ENCODE measurements at regions not wholly inside any gene's neighbourhood (a gene's known extent, or its start where the extent isn't known, plus 50 kb on each side); places are given as distances from the start of the nearest gene placed in this dataset.

DNA sequence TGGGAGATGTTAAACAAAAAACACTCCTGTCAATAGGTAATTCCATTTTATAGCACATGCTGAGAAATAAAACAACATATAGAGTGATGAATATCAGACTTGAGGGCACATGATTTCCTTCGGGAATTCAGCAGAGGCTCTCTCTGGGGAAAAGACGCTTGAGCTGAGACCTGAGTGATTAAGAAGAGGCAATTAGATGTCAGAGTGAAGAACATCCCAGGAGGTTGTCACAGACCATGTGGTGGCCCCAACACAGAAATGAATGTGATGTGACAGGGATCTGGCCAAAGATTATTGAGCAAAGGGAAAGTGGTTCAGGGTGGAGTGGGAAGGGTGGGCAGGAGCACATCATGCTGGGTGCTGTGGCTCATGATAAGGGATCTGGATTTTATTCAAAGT, 254.7 kb downstream of the RAD51AP2 start:
- Histone ChIP-seq H3K4me1 (ENCODE audit: low read length) (no peaks in the 10 kb centered on the region), H3F3A (ENCODE audit: insufficient read depth, low read length) (no peaks in the 10 kb centered on the region), H3K9me2 (replicated peaks; ENCODE audit: insufficient read depth, low read length) (no peaks in the 10 kb centered on the region), H3K9me3 (replicated peaks; ENCODE audit: insufficient read depth, low read length) (no peaks in the 10 kb centered on the region), H3K79me2 (ENCODE audit: low read length) (no peaks in the 10 kb centered on the region), H3K4me2 (ENCODE audit: low read depth, low read length) (no peak overlapping the region), H3K27ac (ENCODE audit: low read length) (no peak overlapping the region), H3K9ac (ENCODE audit: low read length) (no peak overlapping the region), H3K4me3 (ENCODE audit: low read length) (no peak overlapping the region), H3K36me3 (replicated peaks; ENCODE audit: insufficient read depth, low read length) (no peaks in the 10 kb centered on the region), H4K20me1 (ENCODE audit: insufficient read depth, low read length) (no peaks in the 10 kb centered on the region), H3K27me3 (replicated peaks; ENCODE audit: insufficient read depth, low read length) (no peaks in the 10 kb centered on the region), H2AFZ (ENCODE audit: low read length) (no peak overlapping the region)
- no peak for DNase-seq
- TF ChIP-seq, protein P1, sequence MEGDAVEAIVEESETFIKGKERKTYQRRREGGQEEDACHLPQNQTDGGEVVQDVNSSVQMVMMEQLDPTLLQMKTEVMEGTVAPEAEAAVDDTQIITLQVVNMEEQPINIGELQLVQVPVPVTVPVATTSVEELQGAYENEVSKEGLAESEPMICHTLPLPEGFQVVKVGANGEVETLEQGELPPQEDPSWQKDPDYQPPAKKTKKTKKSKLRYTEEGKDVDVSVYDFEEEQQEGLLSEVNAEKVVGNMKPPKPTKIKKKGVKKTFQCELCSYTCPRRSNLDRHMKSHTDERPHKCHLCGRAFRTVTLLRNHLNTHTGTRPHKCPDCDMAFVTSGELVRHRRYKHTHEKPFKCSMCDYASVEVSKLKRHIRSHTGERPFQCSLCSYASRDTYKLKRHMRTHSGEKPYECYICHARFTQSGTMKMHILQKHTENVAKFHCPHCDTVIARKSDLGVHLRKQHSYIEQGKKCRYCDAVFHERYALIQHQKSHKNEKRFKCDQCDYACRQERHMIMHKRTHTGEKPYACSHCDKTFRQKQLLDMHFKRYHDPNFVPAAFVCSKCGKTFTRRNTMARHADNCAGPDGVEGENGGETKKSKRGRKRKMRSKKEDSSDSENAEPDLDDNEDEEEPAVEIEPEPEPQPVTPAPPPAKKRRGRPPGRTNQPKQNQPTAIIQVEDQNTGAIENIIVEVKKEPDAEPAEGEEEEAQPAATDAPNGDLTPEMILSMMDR (IDR thresholded peaks at IDR 0.05; ENCODE audit: low read length) = no peak
- TF ChIP-seq EZH2phosphoT487 (IDR thresholded peaks at IDR 0.05; ENCODE audit: low read length) = no peak
- no peak for TF ChIP-seq EZH2 (optimal IDR thresholded peaks at IDR 0.05; ENCODE audit: low read depth, low read length)

DNA sequence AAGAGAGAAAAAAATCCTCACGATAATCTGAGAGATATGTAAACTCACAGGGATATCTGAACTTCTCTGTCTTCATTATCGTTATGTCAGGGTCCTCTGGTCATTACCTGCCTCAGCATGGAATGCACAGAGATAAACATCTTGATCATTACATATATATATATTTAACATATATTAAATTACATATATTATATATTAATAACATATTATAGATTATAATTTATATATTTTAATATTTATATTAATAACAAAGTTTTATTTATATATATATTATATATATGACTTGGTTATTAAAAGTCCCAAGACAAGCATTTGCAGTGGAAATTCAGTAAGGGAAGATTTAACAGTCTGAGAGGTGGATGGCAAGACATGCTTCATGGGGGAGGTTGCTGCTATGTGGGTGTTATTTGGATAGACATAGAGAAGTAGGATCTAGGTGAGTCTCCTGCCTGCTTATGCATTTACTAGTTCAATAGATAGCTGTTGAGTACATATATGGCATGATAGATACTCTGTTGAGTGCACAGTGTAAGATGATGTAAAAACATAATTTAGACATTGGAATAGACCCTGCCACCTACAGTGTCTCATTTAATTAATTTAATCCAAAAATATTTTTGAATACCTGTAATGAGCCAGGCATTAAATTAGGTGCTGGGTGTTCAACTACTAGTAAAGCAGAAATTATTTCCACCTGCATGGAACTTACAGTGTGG, 255.2 kb downstream of the RAD51AP2 start:
- H3K4me2 ChIP-seq (ENCODE audit: low read depth, low read length) = no peak overlapping the region
- H3K9ac ChIP-seq (ENCODE audit: low read length) = no peak overlapping the region
- no peaks in the 10 kb centered on the region for H3K4me1 ChIP-seq (ENCODE audit: low read length)
- no peaks in the 10 kb centered on the region for H3K36me3 ChIP-seq (replicated peaks; ENCODE audit: insufficient read depth, low read length)
- H3K9me2 ChIP-seq (replicated peaks; ENCODE audit: insufficient read depth, low read length) = no peaks in the 10 kb centered on the region
- no peak for DNase-seq
- H2AFZ ChIP-seq (ENCODE audit: low read length) = no peak overlapping the region
- H3K9me3 ChIP-seq (replicated peaks; ENCODE audit: insufficient read depth, low read length) = no peaks in the 10 kb centered on the region
- no peaks in the 10 kb centered on the region for H3K27me3 ChIP-seq (replicated peaks; ENCODE audit: insufficient read depth, low read length)
- H4K20me1 ChIP-seq (ENCODE audit: insufficient read depth, low read length) = no peaks in the 10 kb centered on the region
- no peaks in the 10 kb centered on the region for H3K79me2 ChIP-seq (ENCODE audit: low read length)
- H3F3A ChIP-seq (ENCODE audit: insufficient read depth, low read length) = no peaks in the 10 kb centered on the region
- no peak overlapping the region for H3K27ac ChIP-seq (ENCODE audit: low read length)
- no peak overlapping the region for H3K4me3 ChIP-seq (ENCODE audit: low read length)
- no peak for TF ChIP-seq EZH2phosphoT487 (IDR thresholded peaks at IDR 0.05; ENCODE audit: low read length)

DNA sequence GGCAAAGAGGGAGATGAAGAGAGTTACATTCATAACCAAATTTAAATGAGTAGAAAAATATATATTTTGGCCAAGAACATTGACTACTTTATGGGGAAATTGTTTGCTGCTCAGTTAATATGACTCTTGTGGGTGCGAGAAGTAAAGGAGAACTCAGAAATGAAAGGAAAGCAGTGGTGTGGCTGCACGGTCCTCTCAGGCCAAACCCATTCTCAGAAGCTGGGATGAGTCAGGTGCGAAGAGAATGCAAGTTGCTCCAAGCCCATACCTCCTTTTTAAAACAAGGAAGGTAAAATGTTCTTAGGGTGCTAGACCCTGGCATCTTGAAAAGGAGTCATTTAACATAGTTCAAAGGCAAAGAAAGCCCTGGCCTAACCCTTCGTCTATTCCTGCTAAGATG, 258.6 kb downstream of the RAD51AP2 start:
- no peaks in the 10 kb centered on the region for H3K79me2 ChIP-seq (ENCODE audit: low read length)
- no peaks in the 10 kb centered on the region for H3K27me3 ChIP-seq (replicated peaks; ENCODE audit: insufficient read depth, low read length)
- no peak overlapping the region for H3K27ac ChIP-seq (ENCODE audit: low read length)
- H3K9me2 ChIP-seq (replicated peaks; ENCODE audit: insufficient read depth, low read length) = no peaks in the 10 kb centered on the region
- H2AFZ ChIP-seq (ENCODE audit: low read length) = no peak overlapping the region
- no peak overlapping the region for H3K4me2 ChIP-seq (ENCODE audit: low read depth, low read length)
- H3K4me3 ChIP-seq (ENCODE audit: low read length) = no peak overlapping the region
- H4K20me1 ChIP-seq (ENCODE audit: insufficient read depth, low read length) = no peaks in the 10 kb centered on the region
- no peak for DNase-seq
- TF ChIP-seq EZH2phosphoT487 (IDR thresholded peaks at IDR 0.05; ENCODE audit: low read length) (no peak), EZH2 (optimal IDR thresholded peaks at IDR 0.05; ENCODE audit: low read depth, low read length) (no peak)
- TF ChIP-seq, protein P1 (IDR thresholded peaks at IDR 0.05; ENCODE audit: low read length) = no peak
- no peaks in the 10 kb centered on the region for H3K4me1 ChIP-seq (ENCODE audit: low read length)
- H3K9ac ChIP-seq (ENCODE audit: low read length) = no peak overlapping the region
- no peaks in the 10 kb centered on the region for H3K9me3 ChIP-seq (replicated peaks; ENCODE audit: insufficient read depth, low read length)
- H3F3A ChIP-seq (ENCODE audit: insufficient read depth, low read length) = no peaks in the 10 kb centered on the region
- no peaks in the 10 kb centered on the region for H3K36me3 ChIP-seq (replicated peaks; ENCODE audit: insufficient read depth, low read length)

DNA sequence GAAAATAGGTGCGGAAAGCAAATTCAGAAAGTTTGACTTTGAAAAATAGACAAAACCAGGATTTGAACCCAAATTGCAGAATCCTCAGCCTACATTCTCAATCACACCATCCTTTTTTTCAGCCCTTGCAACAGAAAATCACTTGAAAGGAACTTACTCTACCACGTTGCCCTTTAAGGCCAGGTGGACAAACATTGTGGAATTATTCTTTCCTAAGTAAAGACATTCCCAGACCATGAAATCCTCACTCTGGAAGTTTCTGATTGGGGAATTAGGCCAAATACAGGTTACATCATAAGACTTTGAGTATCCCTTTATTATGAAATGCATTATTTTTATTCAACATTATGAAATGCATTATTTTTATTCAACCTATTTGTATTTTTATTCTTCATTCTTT, 259.4 kb downstream of the RAD51AP2 start:
- DNase-seq = no peak
- TF ChIP-seq, protein P1 (IDR thresholded peaks at IDR 0.05; ENCODE audit: low read length) = no peak
- TF ChIP-seq EZH2phosphoT487 (IDR thresholded peaks at IDR 0.05; ENCODE audit: low read length) (no peak), EZH2 (optimal IDR thresholded peaks at IDR 0.05; ENCODE audit: low read depth, low read length) (no peak)

More for the DNA sequence above, 259.4 kb downstream of the RAD51AP2 start:
- no peak overlapping the region for H2AFZ ChIP-seq (ENCODE audit: low read length)
- no peaks in the 10 kb centered on the region for H3K9me2 ChIP-seq (replicated peaks; ENCODE audit: insufficient read depth, low read length)
- H3K27ac ChIP-seq (ENCODE audit: low read length) = no peak overlapping the region
- H3K9me3 ChIP-seq (replicated peaks; ENCODE audit: insufficient read depth, low read length) = no peaks in the 10 kb centered on the region
- no peaks in the 10 kb centered on the region for H3F3A ChIP-seq (ENCODE audit: insufficient read depth, low read length)
- no peaks in the 10 kb centered on the region for H3K79me2 ChIP-seq (ENCODE audit: low read length)
- H4K20me1 ChIP-seq (ENCODE audit: insufficient read depth, low read length) = no peaks in the 10 kb centered on the region
- no peak overlapping the region for H3K4me3 ChIP-seq (ENCODE audit: low read length)
- H3K4me2 ChIP-seq (ENCODE audit: low read depth, low read length) = no peak overlapping the region
- H3K27me3 ChIP-seq (replicated peaks; ENCODE audit: insufficient read depth, low read length) = no peaks in the 10 kb centered on the region
- no peak overlapping the region for H3K9ac ChIP-seq (ENCODE audit: low read length)
- H3K4me1 ChIP-seq (ENCODE audit: low read length) = no peaks in the 10 kb centered on the region
- H3K36me3 ChIP-seq (replicated peaks; ENCODE audit: insufficient read depth, low read length) = no peaks in the 10 kb centered on the region
